C4-2B (cell line): ENCODE measurements at regions not wholly inside any gene's neighbourhood (a gene's known extent, or its start where the extent isn't known, plus 50 kb on each side); places are given as distances from the start of the nearest gene placed in this dataset.

ENCODE experiments used
- CTCF ChIP-seq: fragments of 450-650 bp; conservative IDR thresholded peaks from 2 replicates; pipeline ENCODE4 v1.5.1; 2017; ENCODE audit warnings: mild to moderate bottlenecking
- ZFX ChIP-seq: fragments of 450-650 bp; IDR thresholded peaks from 2 replicates; pipeline ENCODE4 v1.6.1; 2017

- TF ChIP-seq CTCF: no peak
- no peak for TF ChIP-seq ZFX
Measured at GRCh38 chr9:99602854-99603253, 218.8 kb upstream of the NR4A3 start.
